A549 (cell line): ENCODE measurements at regions not wholly inside any gene's neighbourhood (a gene's known extent, or its start where the extent isn't known, plus 50 kb on each side); places are given as distances from the start of the nearest gene placed in this dataset.

Experiments used
- ATAC-seq, 2 experiments: fragments of 200-7000 bp in 1 of 2; fragments of >200 bp in 1 of 2; cut with Nextera tagmentation in 1 of 2; cut with Tn5 transposase in 1 of 2; 3 replicates each; pipeline versions ENCODE4 v1.8.0 to v1.9.1; 2018 to 2020; ENCODE audit warnings: mild to moderate bottlenecking in 1 of 2, moderate library complexity in 1 of 2
- CTCF ChIA-PET: fragments of 300-600 bp; sonication (Branson Sonifier 250); formaldehyde crosslinking; extraction: SDS; loops from one replicate; lab custom pipeline; 2021; ENCODE audit warnings: antibody characterized with exemption, inconsistent platforms; lab: Yijun Ruan, JAX
- POLR2A ChIA-PET: fragments of 350-600 bp; formaldehyde crosslinking; extraction: SDS; loops from one replicate; lab custom pipeline; 2021; ENCODE audit warnings: antibody characterized with exemption, inconsistent platforms; lab: Yijun Ruan, JAX
- DNase-seq, 2 experiments: peaks; one replicate each; pipeline versions ENCODE4 v3.0.0 to v3.0.0-alpha.2; 2011 to 2016; ENCODE audit warnings: low read depth in 1 of 2, low spot score in 1 of 2
- FAIRE-seq: peaks from 2 replicates; lab custom pipeline; 2011; peaks lifted over from hg19 to GRCh38; lab: Jason Lieb, UNC
- H3K27ac ChIP-seq, 2 experiments: fragments of >200 bp; sonication (Bioruptor Twin); formaldehyde crosslinking; 3 replicates each; pipeline ENCODE4 v1.5.1; 2016 to 2017
- H3K4me1 ChIP-seq: fragments of >200 bp; sonication (Bioruptor Twin); formaldehyde crosslinking; 3 replicates; pipeline ENCODE4 v1.6.1; 2016
- H3K4me2 ChIP-seq: fragments of >200 bp; sonication (Bioruptor Twin); formaldehyde crosslinking; 3 replicates; pipeline ENCODE4 v1.6.1; 2016
- H3K4me3 ChIP-seq: fragments of >200 bp; sonication (Bioruptor Twin); formaldehyde crosslinking; 3 replicates; pipeline ENCODE4 v1.5.1; 2016
- H3K9me3 ChIP-seq: fragments of >200 bp; sonication (Bioruptor Twin); formaldehyde crosslinking; 3 replicates; pipeline ENCODE4 v1.6.1; 2016
- CBX2 ChIP-seq: fragments of 200-600 bp; sonication (generic); IDR thresholded peaks from 2 replicates; pipeline ENCODE4 v1.6.1; 2016; ENCODE audit warnings: low read depth, mild to moderate bottlenecking, borderline replicate concordance
- FOSL2 ChIP-seq, 2 experiments: fragments of 450-650 bp in 1 of 2; fragments of >200 bp in 1 of 2; sonication (Bioruptor Twin) in 1 of 2; formaldehyde crosslinking; IDR thresholded peaks; 2 replicates each; pipeline versions ENCODE4 v1.5.0 to v1.6.1; 2016 to 2020; ENCODE audit warnings: mild to moderate bottlenecking in 1 of 2, moderate library complexity in 1 of 2
- FOXS1 ChIP-seq: fragments of 250-450 bp; sonication (Bioruptor Pico); IDR thresholded peaks from 2 replicates; pipeline ENCODE4 v1.5.0; 2020; ENCODE audit warnings: mild to moderate bottlenecking, moderate library complexity
- GATA3 ChIP-seq: IDR thresholded peaks from 2 replicates; pipeline ENCODE4 v1.6.1; 2012; ENCODE audit warnings: borderline replicate concordance
- HEYL ChIP-seq: fragments of 250-450 bp; sonication (Bioruptor Pico); IDR thresholded peaks from 2 replicates; pipeline ENCODE4 v1.8.0; 2021; ENCODE audit warnings: mild to moderate bottlenecking, moderate library complexity
- HOXA7 ChIP-seq: fragments of 250-450 bp; sonication (Bioruptor Pico); IDR thresholded peaks from 2 replicates; pipeline ENCODE4 v1.5.0; 2020; ENCODE audit warnings: mild to moderate bottlenecking, moderate library complexity
- JUN ChIP-seq, 2 experiments: fragments of >200 bp; sonication (Bioruptor Twin); formaldehyde crosslinking; IDR thresholded peaks; 2 replicates in 1 of 2; 3 replicates in 1 of 2; pipeline ENCODE4 v1.6.1; 2016 to 2017
- MAZ ChIP-seq: fragments of 150-350 bp; IDR thresholded peaks from 2 replicates; pipeline ENCODE4 v1.6.1; 2014; ENCODE audit warnings: antibody characterized with exemption, low read depth, low read length, borderline replicate concordance
- NFE2L2 ChIP-seq: fragments of 150-350 bp; conservative IDR thresholded peaks from 2 replicates; pipeline ENCODE4 v1.6.1; 2014; ENCODE audit warnings: low read length
- NPAS2 ChIP-seq: fragments of 250-450 bp; sonication (Bioruptor Pico); IDR thresholded peaks from 2 replicates; pipeline ENCODE4 v1.8.0; 2022; ENCODE audit warnings: mild to moderate bottlenecking, moderate library complexity, borderline replicate concordance
- NR3C1 ChIP-seq: fragments of >200 bp; sonication (Bioruptor Twin); formaldehyde crosslinking; IDR thresholded peaks from 3 replicates; pipeline ENCODE4 v1.6.1; 2017
- PHF8 ChIP-seq: fragments of 200-600 bp; sonication (generic); IDR thresholded peaks from 2 replicates; pipeline ENCODE4 v1.6.1; 2016; ENCODE audit warnings: low read depth, mild to moderate bottlenecking, antibody characterized with exemption, moderate library complexity, borderline replicate concordance
- POLR2A ChIP-seq: IDR thresholded peaks from 2 replicates; pipeline ENCODE4 v1.6.1; 2012; ENCODE audit warnings: mild to moderate bottlenecking, low read length
- RNF2 ChIP-seq: fragments of 200-600 bp; sonication (generic); IDR thresholded peaks from 2 replicates; pipeline ENCODE4 v1.6.1; 2016; ENCODE audit warnings: low read depth, mild to moderate bottlenecking, antibody characterized with exemption, moderate library complexity, borderline replicate concordance
- ZC3H11A ChIP-seq: fragments of 450-650 bp; IDR thresholded peaks from 2 replicates; pipeline ENCODE4 v1.6.1; 2014; ENCODE audit warnings: antibody characterized with exemption, mild to moderate bottlenecking
- ZNF302 ChIP-seq: fragments of 250-450 bp; sonication (Bioruptor Pico); IDR thresholded peaks from 2 replicates; pipeline ENCODE4 v1.9.0; 2021; ENCODE audit warnings: inconsistent platforms, mild to moderate bottlenecking, moderate library complexity
- WGBS: methylation state at CpG from one replicate; pipeline ENCODE4 v1.1.6; 2017; ENCODE audit errors: missing lambda C conversion rate; 5-methylcytosine and 5-hydroxymethylcytosine counted together
- TF ChIP-seq, protein P1 (sequence below): fragments of 250-450 bp; sonication (Bioruptor Pico); IDR thresholded peaks from 2 replicates; pipeline ENCODE4 v1.5.0; 2021; ENCODE audit warnings: mild to moderate bottlenecking, moderate library complexity, borderline replicate concordance
- TF ChIP-seq, protein P2 (sequence below): fragments of 250-450 bp; sonication (Bioruptor Pico); IDR thresholded peaks from 2 replicates; pipeline ENCODE4 v1.5.0; 2020; ENCODE audit warnings: low read depth, mild to moderate bottlenecking, moderate library complexity
- TF ChIP-seq, protein P3 (sequence below): fragments of >200 bp; sonication (Bioruptor Twin); formaldehyde crosslinking; IDR thresholded peaks from 3 replicates; pipeline ENCODE4 v1.6.1; 2016
- TF ChIP-seq, protein P4 (sequence below): fragments of >200 bp; sonication (Bioruptor Twin); formaldehyde crosslinking; IDR thresholded peaks from 3 replicates; pipeline ENCODE4 v1.5.1; 2016
- TF ChIP-seq, protein P5 (sequence below): IDR thresholded peaks from 2 replicates; pipeline ENCODE4 v1.6.1; 2012
- TF ChIP-seq, protein P6 (sequence below): fragments of 150-350 bp; IDR thresholded peaks from 2 replicates; pipeline ENCODE4 v1.6.1; 2014; ENCODE audit warnings: low read depth, mild to moderate bottlenecking, low read length

DNA sequence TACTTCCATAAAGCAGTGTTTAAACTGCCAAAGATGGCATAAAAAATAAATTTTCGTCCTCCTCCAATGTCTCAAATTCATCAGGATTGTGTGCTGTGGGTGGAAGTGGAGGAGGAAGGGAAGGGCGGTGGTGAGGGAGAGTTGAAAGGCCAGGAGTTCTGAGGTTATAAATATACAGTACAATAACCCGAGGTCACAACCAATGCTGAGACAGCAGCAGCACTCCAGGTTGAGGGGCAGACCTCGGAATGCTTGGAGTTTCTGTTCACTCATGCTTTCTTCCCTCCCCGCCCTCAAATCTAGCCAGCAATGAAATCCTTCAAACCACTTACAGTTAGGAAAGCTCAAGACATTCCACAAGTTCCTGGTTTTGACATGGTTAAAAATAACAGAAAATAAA lies 134.0 kb upstream of the SMAD1 start:
- no peak overlapping the region for H3K4me3 ChIP-seq
- POLR2A ChIA-PET = no interaction called here

DNA sequence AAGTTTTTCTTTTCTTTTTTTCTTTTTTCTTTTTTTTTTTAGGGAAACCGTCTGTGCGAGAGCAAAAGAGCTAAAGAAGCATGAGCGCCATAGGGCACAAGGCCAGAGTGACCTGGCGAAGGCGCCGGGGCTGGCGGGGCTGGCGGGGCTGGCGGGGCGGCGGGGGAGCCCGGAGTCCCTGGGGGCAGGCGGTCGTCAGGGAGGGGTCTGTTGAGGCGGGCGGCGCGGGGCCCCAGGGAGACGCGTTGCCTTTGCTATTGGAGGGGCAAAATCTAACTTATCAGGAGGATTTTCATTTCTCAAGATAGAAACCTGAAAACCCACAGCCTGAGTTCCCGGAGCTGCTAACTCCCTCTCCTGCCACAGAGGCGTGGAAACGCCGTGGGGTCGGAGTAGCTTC lies 135.6 kb upstream of the SMAD1 start:
- CTCF ChIA-PET = no interaction called here
- ATAC-seq (no peak), DNase-seq (no peak)
- TF ChIP-seq, protein P1, sequence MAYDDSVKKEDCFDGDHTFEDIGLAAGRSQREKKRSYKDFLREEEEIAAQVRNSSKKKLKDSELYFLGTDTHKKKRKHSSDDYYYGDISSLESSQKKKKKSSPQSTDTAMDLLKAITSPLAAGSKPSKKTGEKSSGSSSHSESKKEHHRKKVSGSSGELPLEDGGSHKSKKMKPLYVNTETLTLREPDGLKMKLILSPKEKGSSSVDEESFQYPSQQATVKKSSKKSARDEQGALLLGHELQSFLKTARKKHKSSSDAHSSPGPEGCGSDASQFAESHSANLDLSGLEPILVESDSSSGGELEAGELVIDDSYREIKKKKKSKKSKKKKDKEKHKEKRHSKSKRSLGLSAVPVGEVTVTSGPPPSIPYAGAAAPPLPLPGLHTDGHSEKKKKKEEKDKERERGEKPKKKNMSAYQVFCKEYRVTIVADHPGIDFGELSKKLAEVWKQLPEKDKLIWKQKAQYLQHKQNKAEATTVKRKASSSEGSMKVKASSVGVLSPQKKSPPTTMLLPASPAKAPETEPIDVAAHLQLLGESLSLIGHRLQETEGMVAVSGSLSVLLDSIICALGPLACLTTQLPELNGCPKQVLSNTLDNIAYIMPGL (CRISPR knock-in tag) = no peak
- TF ChIP-seq FOSL2 (IDR thresholded peaks at IDR 0.05) (no peak), FOSL2 (CRISPR knock-in tag; IDR thresholded peaks at IDR 0.05) (no peak), RNF2 (no peak), MAZ (no peak), POLR2A (no peak), ZNF302 (CRISPR knock-in tag) (no peak)
- TF ChIP-seq, protein P2, sequence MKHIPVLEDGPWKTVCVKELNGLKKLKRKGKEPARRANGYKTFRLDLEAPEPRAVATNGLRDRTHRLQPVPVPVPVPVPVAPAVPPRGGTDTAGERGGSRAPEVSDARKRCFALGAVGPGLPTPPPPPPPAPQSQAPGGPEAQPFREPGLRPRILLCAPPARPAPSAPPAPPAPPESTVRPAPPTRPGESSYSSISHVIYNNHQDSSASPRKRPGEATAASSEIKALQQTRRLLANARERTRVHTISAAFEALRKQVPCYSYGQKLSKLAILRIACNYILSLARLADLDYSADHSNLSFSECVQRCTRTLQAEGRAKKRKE = no peak
- TF ChIP-seq, protein P3, sequence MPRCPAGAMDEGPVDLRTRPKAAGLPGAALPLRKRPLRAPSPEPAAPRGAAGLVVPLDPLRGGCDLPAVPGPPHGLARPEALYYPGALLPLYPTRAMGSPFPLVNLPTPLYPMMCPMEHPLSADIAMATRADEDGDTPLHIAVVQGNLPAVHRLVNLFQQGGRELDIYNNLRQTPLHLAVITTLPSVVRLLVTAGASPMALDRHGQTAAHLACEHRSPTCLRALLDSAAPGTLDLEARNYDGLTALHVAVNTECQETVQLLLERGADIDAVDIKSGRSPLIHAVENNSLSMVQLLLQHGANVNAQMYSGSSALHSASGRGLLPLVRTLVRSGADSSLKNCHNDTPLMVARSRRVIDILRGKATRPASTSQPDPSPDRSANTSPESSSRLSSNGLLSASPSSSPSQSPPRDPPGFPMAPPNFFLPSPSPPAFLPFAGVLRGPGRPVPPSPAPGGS = no peak
- TF ChIP-seq, all 56 proteins: peak for 0
- H3K4me3 ChIP-seq = no peak overlapping the region
- H3K4me2 ChIP-seq = no peak overlapping the region
- no peak overlapping the region for H3K27ac ChIP-seq
- no peaks in the 10 kb centered on the region for H3K4me1 ChIP-seq
- no peak for FAIRE-seq
- WGBS = 76% methylated on average over 12 of the region's 25 CpGs
- POLR2A ChIA-PET = interaction anchor here (0.6 kb wide), 1 partner anchor 15 kb away, joined by 3 read pairs; no protein-coding TSS in a partner anchor
- no peaks in the 10 kb centered on the region for H3K9me3 ChIP-seq

More for the DNA sequence above, 134.0 kb upstream of the SMAD1 start:
- TF ChIP-seq NFE2L2 (no peak), FOXS1 (CRISPR knock-in tag) (no peak), GATA3 (no peak), HOXA7 (CRISPR knock-in tag) (no peak), ZC3H11A (no peak), PHF8 (no peak), JUN (IDR thresholded peaks at IDR 0.05) (no peak), MAZ (no peak), HEYL (CRISPR knock-in tag) (no peak), NR3C1 (no peak), CBX2 (no peak), NPAS2 (CRISPR knock-in tag) (no peak)
- TF ChIP-seq, protein P4, sequence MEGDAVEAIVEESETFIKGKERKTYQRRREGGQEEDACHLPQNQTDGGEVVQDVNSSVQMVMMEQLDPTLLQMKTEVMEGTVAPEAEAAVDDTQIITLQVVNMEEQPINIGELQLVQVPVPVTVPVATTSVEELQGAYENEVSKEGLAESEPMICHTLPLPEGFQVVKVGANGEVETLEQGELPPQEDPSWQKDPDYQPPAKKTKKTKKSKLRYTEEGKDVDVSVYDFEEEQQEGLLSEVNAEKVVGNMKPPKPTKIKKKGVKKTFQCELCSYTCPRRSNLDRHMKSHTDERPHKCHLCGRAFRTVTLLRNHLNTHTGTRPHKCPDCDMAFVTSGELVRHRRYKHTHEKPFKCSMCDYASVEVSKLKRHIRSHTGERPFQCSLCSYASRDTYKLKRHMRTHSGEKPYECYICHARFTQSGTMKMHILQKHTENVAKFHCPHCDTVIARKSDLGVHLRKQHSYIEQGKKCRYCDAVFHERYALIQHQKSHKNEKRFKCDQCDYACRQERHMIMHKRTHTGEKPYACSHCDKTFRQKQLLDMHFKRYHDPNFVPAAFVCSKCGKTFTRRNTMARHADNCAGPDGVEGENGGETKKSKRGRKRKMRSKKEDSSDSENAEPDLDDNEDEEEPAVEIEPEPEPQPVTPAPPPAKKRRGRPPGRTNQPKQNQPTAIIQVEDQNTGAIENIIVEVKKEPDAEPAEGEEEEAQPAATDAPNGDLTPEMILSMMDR = no peak
- TF ChIP-seq, protein P5, sequence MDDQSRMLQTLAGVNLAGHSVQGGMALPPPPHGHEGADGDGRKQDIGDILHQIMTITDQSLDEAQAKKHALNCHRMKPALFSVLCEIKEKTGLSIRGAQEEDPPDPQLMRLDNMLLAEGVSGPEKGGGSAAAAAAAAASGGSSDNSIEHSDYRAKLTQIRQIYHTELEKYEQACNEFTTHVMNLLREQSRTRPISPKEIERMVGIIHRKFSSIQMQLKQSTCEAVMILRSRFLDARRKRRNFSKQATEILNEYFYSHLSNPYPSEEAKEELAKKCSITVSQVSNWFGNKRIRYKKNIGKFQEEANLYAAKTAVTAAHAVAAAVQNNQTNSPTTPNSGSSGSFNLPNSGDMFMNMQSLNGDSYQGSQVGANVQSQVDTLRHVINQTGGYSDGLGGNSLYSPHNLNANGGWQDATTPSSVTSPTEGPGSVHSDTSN = no peak
- TF ChIP-seq, protein P6, sequence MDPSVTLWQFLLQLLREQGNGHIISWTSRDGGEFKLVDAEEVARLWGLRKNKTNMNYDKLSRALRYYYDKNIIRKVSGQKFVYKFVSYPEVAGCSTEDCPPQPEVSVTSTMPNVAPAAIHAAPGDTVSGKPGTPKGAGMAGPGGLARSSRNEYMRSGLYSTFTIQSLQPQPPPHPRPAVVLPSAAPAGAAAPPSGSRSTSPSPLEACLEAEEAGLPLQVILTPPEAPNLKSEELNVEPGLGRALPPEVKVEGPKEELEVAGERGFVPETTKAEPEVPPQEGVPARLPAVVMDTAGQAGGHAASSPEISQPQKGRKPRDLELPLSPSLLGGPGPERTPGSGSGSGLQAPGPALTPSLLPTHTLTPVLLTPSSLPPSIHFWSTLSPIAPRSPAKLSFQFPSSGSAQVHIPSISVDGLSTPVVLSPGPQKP = no peak
- Histone ChIP-seq H3K4me1 (no peaks in the 10 kb centered on the region), H3K27ac (no peak overlapping the region), H3K9me3 (no peaks in the 10 kb centered on the region), H3K4me2 (no peak overlapping the region)
- CTCF ChIA-PET = no interaction called here
- no peak for ATAC-seq
- no peak for FAIRE-seq
- WGBS = 27% methylated on average over 5 of the region's 5 CpGs
- no peak for DNase-seq
